RWPE1 (cell line): ENCODE measurements at regions not wholly inside any gene's neighbourhood (a gene's known extent, or its start where the extent isn't known, plus 50 kb on each side); places are given as distances from the start of the nearest gene placed in this dataset.

ENCODE experiments used
- CTCF ChIA-PET: fragments of 350-600 bp; sonication (Branson Sonifier 250); formaldehyde crosslinking; extraction: SDS; loops from one replicate; lab custom pipeline; 2021; lab: Yijun Ruan, JAX
- POLR2A ChIA-PET: fragments of 400-600 bp; formaldehyde crosslinking; extraction: SDS; loops from one replicate; lab custom pipeline; 2020; ENCODE audit warnings: antibody characterized with exemption; ENCODE audit not compliant: low non-redundant PET; lab: Yijun Ruan, JAX
- DNase-seq: peaks from one replicate; pipeline ENCODE4 v3.0.0; 2012; ENCODE audit warnings: low spot score
- H3K27ac ChIP-seq: fragments of 450-650 bp; 2 replicates; pipeline ENCODE4 v1.5.1; 2017
- TF ChIP-seq, protein P1 (sequence below): fragments of 450-650 bp; conservative IDR thresholded peaks from 2 replicates; pipeline ENCODE4 v1.5.1; 2017; ENCODE audit warnings: low read depth, mild to moderate bottlenecking

- no peak overlapping the region for H3K27ac ChIP-seq
- ChIA-PET CTCF (no interaction called here), POLR2A (no interaction called here)
- TF ChIP-seq, protein P1, sequence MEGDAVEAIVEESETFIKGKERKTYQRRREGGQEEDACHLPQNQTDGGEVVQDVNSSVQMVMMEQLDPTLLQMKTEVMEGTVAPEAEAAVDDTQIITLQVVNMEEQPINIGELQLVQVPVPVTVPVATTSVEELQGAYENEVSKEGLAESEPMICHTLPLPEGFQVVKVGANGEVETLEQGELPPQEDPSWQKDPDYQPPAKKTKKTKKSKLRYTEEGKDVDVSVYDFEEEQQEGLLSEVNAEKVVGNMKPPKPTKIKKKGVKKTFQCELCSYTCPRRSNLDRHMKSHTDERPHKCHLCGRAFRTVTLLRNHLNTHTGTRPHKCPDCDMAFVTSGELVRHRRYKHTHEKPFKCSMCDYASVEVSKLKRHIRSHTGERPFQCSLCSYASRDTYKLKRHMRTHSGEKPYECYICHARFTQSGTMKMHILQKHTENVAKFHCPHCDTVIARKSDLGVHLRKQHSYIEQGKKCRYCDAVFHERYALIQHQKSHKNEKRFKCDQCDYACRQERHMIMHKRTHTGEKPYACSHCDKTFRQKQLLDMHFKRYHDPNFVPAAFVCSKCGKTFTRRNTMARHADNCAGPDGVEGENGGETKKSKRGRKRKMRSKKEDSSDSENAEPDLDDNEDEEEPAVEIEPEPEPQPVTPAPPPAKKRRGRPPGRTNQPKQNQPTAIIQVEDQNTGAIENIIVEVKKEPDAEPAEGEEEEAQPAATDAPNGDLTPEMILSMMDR, result no peak
- DNase-seq, result no peak
Measured at GRCh38 chr5:175309218-175309810, 134.7 kb downstream of the DRD1 start.

DNA sequence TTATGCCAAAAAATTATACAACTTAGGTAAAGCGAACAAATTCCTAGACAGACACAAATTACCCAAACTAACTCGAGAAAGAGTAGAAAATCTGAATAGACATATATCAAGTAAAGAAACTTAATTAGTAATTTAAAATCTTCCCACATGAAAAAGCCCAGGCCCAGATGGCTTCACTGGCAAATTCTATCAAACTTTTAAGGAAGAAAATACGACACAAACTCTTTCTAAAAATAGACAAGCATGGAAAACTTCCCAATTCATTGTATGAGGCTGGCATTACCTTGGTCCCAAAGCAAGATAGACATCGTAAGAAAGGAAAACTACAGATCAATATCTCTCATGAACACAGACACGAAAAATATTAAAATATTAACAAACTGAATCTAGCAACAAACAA lies 135.3 kb downstream of the DRD1 start:
- no peak overlapping the region for H3K27ac ChIP-seq
- no peak for DNase-seq
- TF ChIP-seq, protein P1, result no peak
- POLR2A ChIA-PET, result no interaction called here
- CTCF ChIA-PET, result no interaction called here

- TF ChIP-seq, protein P1, result no peak
- no peak overlapping the region for H3K27ac ChIP-seq
- CTCF ChIA-PET, result interaction anchor here (0.5 to 0.6 kb wide), 3 partner anchors 137 to 381 kb away, joined by 3 to 4 read pairs (median 3); no protein-coding TSS in a partner anchor
- POLR2A ChIA-PET, result no interaction called here
- no peak for DNase-seq
Measured at GRCh38 chr5:175306381-175306780, 137.6 kb downstream of the DRD1 start.

DNA sequence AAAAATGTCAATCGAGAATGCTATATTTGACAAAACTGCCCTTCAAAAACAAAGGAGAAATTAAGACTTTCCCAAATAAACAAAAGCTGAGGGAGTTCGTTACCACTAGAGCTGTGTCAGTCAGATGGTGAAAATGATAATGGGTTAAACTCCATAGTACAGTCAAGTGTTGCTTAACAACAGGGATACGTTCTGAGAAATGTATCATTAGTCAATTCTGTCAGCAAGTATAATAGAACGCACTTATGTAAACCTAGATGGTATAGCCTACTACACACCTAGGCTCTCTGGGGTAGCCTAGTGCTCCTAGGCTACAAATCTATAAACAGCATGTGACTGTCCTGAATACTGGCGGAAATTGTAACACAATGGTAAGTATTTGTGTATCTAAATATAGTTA lies 138.7 kb downstream of the DRD1 start:
- ChIA-PET CTCF (interaction anchor here (0.6 kb wide), 1 partner anchor 317 kb away, joined by 3 read pairs; no protein-coding TSS in a partner anchor), POLR2A (no interaction called here)
- no peak overlapping the region for H3K27ac ChIP-seq
- no peak for DNase-seq
- TF ChIP-seq, protein P1, result no peak

DNA sequence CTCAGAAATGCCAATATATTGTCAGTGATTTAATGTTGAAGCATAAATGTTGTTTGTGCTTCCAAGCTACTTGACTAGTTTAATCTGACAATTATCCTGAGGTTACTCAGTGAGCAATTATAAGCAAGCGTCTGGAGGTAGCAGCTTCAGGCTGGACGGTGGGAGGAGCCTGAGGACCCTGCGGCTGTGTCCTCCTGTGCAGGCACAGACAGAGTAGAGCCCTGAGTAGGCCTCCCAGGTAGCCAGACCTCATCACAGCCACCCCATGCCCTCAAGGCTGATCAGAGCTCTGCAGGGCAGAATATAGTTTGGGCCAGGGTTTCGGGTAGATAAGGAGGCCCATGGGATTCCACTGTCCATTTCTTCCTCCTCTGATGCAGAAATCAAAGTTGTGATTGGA lies 153.6 kb downstream of the DRD1 start:
- TF ChIP-seq, protein P1, result no peak
- POLR2A ChIA-PET, result no interaction called here
- DNase-seq, result no peak
- H3K27ac ChIP-seq, result no peak overlapping the region
- CTCF ChIA-PET, result interaction anchor here (1.7 kb wide), 1 partner anchor 174 kb away, joined by 4 read pairs; no protein-coding TSS in a partner anchor

DNA sequence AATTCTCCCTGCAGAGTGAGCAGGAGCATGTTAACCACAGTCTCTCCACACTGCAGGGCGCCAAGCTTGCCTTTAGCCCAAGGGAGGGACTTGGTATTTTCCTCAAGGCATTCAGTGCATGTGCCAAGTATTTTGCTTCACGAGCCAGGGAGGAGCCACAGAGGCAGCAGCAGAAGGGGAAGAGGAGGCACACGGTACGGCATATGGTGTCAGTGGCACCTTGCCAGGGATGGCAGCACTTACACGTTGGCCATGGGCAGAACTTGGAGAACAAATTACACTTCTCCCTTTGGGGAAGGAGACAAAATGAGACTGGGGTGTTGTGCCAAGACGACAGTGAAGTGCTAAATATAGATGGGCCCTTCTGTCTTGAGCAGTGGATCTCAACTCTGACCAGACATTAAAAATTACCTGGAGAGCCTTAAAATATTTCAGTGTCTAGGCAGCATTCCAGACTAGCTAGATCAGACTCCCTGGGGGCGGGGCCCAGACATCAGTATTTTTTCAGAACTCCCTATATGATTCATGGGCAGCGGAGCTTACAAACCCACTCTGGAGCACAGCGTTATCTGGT lies 155.8 kb downstream of the DRD1 start:
- CTCF ChIA-PET, result no interaction called here

More for the DNA sequence above, 155.8 kb downstream of the DRD1 start:
- POLR2A ChIA-PET, result no interaction called here
- TF ChIP-seq, protein P1, result no peak
- peak; percentile 93 for DNase-seq
- H3K27ac ChIP-seq, result peak overlapping the region; percentile 83
